Stimulated activated CD8-positive, alpha-beta memory T cell treated with anti-CD3 and anti-CD28 coated beads, Interleukin-15, amount 100 ng/mL, for 24 hours (primary cell): ENCODE measurements at regions not wholly inside any gene's neighbourhood (a gene's known extent, or its start where the extent isn't known, plus 50 kb on each side); places are given as distances from the start of the nearest gene placed in this dataset.
"Not testable (repeated sequence)": the region's sequence is repeated elsewhere in the genome, so short reads cannot be mapped to it uniquely, and the experiment has no call there.

ENCODE experiments used
- DNase-seq: peaks from one replicate; pipeline ENCODE4 v3.0.0-alpha.2; 2020; ENCODE audit warnings: low read depth

DNA sequence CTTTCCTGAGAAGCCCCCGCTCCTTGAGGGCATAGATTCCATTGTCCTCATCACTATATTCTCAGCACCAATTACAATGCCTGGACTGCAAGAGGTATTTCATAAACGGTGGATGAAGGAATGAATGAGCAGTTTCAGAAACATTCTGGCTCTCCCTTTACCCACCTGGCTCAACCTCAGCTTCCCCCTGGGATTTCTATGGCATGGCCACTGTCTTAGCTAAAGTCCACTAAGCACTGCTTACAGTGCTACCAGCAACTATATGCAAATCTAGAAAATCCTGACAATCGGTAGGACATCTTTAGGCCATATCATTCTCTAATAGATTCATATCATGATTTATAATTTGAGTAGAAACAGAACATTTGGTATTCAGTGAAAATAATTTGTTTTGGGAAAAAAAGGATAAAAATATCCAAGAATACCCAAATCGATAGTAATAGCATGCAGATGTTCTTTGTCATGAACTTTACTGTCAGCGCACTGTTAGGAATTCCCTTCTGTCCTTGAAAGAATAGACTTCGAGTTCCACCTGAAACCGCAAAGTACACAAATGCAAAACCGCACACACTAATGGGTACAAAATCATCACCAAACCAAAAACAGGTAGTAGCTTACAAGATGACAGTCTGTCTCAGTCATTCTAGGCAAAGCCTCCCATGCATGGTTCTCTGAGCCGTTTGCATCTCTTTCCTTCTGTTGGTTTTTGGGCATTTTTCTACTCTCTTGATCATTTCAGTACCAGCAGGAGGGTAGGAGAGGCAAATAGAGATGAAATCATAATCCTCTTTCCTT, 303.6 kb upstream of the ID2 start:
- no peak for DNase-seq

DNA sequence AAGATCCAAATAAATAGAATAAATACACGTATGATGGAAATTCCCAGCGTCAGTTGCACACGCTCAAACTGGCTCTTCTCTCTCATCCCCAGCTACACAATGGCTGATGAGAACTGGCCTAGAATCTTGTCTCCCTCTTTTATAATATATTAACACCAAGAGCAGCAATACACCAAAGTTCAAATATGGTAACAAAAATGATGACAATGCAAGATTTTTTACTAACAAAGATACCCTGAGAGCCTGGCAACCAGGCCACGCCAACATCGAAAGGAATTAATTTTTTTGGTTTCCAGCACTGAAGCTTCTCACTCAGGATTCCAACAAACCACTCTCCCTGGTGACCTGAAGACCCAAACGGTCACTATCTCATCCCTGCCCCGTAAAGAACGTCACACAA, 302.7 kb upstream of the ID2 start:
- no peak for DNase-seq

DNA sequence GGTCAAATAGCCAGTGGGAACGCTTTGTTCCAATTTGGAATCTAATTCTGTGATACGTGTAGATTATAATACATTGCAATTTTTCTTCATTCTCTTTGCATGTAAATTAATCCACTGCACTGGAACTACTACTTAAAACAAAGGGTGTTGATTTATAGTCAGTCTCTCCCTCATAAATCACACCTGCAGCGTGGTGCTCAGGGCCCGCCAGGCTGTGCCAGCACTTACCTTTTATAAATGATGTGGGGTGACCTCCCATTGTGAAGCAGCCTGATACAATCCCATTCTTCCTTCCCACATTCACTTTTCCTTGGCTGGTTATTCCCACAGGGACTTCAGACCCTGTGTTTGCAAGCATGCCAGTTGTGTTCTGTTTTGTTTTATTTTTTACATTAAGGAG, 302.3 kb upstream of the ID2 start:
- DNase-seq, result no peak

DNA sequence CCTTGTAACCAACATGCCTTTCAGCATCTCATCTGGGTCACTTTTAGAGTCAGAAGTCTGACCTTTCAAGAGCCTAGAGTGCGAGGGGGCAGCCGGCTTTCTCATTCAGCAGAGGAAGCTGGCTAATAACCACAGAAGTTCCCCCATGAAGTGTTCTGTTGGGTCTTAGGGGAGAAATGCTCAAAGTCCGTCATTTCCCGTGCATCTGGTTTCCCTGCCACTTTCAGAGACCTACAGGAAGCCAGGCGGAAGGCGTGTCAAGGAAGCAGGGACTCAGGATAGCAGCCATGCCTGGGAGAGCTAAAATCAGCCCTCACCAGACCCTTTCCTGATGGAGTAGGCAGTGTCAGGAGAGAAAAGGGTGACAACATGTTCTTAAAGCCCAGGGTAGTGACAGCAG, 301.8 kb upstream of the ID2 start:
- DNase-seq, result no peak

DNA sequence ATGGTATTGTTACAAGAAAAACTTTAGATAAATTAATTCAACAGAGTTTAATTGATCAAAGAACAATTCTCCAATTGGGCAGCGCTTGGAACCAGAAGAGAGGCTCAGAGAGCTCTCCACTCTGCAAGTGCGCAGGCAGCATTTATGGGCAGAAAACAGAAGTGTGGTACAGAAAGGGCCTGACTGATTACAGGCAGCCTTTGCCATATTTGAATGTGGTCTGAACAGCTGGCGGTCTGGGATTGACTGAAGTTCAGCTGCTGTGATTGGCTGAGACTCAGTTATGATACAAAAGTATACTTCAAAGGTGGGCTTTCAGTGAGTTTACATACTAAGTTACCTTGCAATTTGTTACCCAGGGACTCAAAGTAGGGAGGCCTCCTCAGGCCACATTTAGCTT, 301.3 kb upstream of the ID2 start:
- DNase-seq, result no peak

DNA sequence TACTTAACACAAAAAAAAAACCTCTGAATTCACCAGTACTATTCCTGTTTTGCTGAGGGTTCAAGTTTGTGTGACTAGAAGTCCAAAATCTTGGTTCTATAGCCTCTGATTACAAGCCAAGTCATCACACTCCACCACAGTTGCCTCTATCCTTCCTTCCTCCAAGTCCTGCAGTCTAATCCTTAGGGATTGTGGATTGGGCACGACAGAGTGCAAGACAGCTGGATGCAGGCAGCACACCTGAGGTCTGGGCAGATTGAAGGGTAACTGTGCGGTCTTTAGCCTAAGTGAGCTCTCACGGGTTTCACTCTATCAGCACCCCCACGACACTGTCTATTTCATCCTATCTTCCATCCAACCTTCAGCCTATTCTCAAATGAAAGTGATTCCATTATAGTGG, 299.4 kb upstream of the ID2 start:
- no peak for DNase-seq

DNA sequence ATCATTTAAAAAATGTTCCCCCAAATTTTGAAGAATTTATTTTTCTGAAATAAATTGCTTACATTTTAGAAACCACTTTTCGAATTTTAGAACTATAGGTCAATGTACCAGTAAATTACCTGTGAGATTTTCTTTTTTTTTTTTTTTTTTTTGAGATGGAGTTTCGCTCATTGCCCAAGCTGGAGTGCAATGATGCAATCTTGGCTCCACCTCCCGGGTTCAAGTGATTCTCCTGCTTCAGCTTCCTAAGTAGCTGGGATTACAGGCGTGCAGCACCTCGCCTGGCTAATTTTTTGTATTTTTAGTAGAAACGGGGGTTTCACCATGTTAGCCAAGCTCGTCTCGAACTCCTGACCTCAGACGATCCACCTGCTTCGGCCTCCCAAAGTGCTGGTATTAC, 295.1 kb upstream of the ID2 start:
- not testable (repeated sequence) for DNase-seq

DNA sequence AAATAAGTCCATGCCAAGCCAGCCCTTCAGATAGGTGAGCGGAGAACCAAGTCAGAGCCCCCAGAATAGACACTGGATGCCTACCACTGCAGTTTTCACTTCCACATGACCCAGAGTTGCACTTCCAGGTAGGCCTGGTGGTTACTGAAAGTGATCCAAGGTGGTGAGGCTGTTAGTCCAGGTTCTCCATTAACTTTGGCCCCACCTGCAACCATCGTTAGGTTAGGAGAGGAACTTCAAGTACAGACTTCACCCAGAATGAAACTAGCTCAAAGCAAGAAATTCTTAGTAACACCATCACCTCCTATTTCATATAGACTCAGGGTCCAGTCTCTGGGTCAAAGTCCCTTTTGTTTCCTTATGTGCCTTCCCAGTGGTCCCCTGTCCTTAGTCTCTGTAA, 293.1 kb upstream of the ID2 start:
- DNase-seq, result no peak

DNA sequence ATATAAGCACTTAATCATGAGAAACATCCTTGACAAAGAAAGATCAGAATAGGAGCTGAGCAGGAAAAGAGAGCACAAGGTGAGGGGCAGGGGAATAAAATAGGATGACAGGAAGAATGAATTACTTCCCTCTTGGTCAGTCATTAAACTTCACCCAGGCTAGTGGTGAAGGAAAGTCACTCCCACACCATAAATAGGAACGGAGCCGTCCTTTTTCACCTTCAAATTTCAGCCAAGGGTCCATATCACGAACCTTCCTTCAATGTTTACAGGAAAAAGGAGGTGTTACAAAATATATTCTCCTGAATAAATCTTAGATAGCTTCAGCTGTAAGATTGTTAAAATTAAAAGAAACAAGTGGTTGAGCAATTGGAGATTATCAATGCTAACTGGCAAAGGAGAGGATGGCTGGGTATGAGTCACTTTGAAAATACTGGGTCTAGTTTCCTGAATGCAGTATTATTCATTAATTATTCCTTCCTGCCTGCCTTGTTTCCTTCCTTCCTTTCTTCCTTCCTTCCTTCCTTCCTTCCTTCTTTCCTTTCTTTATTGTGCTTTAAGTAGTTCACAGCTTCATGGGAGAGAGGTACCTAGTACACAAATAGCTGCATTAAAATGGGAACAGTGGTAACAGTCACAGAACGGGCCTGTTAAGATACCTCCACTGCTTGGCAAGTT, 292.3 kb upstream of the ID2 start:
- DNase-seq, result no peak

DNA sequence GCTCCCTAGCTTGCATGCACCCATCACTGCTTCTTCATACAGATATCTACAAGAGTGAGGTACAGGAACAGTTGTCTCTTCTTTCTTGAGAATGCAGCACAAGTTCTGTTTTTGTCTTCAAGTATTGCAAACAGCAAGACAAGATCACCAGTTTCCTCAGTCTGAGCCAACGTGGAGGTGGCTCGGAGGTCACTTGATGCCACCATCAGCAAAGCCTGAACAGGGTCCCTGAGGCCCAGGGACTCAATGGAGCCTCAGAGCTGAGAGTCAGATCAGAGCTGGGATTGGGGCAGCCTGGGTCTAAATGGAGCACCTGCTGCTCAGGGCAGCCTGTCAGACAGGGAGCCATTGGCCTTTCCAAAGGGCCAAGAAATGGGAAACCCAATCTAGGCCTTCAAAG, 290.7 kb upstream of the ID2 start:
- DNase-seq, result no peak

DNA sequence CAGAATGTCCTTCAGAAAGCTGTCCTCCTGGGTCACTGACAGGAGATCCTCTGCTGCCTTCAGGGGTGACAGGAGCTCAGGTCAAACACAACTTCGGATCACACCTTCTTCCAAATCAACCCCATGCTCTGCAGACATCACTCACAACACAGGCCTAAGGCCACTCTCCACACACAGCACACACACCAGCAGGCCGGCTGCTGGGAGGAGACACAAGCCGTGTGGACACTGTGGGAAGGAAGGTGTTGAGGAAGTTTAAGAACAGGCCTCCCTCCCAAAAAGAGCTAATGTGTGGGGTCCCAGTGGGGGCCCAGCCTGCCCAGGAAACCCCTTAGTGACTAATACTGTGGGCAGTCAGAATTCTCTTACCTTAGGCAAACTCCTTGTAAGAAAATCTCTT, 290.3 kb upstream of the ID2 start:
- no peak for DNase-seq

DNA sequence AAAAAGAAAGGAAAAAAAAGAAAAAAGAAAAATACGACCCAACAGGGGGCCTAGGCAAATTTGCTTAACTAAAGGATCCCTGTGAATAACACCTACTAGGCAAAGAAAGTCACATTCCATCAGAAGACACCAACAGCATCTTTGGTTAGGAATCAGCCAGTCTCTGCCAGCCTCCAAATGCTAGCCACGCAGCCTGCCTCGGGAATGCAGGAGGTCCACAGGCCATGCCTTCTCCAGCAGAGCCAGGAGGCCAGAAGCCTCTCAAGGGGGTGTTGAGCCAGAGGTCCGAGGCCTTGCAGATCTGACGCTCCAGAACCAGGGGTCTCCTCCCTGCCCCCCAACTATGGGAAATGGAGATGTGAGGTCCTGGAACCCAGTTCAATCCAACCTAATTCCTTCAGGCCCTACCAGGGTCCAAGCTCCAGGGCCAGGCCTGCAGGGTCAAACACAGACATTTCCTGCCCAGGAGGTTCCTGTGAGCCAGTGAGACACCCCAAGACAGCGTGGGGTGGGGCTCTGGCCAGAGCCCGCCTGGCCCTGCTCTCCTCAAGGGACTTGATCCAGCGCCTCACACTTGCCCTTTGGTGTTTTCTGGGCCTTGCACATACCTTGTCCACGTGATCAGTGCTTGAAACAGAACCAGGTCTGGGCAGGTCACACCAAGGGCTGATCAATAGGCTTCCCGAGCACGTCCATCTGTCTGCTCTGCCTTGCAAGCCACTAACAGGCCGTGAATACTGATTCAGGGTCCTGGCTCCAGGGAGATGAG, 289.6 kb upstream of the ID2 start:
- no peak for DNase-seq

DNA sequence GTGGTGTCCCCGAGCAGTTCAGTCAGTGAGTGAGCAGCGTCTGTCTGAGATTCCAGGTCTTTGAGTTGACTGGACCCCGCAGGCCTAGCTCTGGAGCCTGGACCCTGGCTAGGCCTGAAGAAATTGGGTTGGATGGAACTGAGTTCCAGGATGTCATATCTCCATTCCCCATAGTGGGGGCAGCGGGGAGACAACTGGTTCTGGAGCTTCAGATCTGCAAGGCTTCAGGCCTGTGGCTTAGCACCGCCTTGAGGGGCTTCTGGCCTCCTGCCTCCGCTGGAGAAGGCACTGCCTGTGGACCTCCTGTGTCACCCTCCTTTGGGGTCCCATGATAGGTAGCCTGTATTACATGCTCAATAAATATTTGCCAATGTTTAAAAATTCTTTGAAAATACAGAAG, 288.4 kb upstream of the ID2 start:
- DNase-seq, result no peak

DNA sequence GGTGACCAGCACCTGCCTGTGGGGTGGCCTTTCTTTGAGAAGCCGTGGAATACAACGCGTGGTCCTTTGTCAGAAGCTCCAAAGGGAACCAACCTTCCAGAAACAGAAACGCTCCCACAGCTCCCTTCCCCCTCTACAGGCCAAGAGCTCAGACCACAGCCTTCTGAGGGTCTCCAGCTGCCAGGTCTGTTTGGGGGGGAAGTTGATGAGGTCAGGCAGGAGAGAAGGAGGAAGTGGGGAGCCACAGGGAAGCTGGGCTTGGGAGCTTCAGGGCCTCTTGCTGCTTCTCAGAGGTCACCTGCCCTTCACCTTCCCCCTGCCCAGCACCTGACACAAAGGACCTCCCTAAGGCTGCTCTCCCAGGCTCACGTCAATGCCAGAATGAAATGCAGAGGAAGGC, 287.7 kb upstream of the ID2 start:
- DNase-seq, result no peak

DNA sequence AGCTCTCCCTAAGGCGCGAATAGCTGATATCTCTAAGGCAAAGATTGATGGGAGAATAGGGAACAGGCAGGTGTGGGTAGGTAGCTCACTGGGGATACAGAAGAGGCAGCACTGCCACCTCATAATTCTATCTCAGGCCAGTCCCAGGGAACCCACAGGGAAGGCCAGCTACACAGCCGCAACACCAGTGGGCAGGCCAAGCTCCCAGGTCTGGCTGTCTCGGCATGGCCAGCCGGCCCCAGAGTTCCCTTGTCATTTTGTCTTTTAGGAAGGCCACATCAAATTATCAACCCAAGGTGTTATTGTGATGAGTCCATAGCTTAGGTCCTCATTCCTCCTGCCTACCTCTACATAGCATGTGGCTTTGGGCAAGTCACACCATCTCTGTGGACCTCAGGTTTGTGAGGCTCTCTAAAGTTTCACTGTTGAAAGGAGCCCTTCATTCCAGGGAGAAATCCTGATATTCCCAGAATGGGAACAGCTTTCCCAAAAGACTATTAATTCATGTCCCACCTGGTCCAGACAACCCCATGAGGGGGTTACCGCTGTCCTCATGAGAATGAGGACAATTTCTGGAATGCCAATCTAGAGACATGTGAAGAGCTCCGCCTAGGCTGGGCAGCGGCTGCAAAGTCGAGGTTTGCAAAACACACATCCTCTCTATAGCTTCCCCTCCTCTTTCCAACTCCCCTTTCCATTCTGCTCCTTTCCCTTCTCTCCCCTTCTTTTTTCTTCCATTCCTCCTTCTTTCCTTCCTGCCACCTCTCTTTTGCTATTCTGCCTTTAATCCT, 287.1 kb upstream of the ID2 start:
- no peak for DNase-seq

DNA sequence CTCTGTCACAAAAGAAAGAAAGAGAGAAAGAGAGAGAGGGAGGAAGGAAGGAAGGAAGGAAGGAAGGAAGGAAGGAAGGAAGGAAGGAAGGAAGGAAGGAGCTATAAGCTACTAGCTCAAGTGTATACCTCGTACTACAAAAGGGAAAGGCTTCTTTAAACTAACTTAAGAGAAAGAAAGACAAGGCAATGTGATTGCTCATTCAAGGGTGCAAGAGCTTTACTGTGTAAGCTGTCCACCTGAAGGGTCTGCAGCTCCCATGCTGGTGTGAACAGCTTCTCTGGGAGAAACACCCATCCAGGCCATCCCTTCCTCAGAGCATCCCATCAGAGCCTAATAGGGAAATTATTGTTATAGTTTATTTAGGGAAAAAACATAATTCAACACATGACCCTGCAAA, 286.1 kb upstream of the ID2 start:
- no peak for DNase-seq

DNA sequence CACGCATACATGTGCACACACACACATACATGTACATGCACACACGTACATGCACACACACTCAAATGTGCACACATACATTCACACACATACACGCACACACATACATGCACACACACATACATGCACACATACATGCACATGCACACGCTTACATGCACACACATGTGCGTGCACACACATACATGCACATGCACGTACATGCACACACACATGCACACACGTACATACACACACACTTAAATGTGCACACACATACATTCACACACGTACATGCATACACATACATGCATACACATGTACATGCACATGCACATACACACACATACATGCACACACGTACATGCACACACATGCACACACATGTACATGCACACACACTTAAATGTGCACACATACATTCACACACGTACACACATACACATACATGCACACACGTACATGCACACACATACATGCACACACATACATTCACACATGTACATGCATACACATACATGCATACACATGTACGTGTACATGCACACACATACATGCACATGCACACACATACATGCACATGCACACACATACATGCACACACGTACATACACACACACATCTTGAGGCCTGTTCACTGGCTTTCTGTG, 283.7 kb upstream of the ID2 start:
- DNase-seq, result no peak

DNA sequence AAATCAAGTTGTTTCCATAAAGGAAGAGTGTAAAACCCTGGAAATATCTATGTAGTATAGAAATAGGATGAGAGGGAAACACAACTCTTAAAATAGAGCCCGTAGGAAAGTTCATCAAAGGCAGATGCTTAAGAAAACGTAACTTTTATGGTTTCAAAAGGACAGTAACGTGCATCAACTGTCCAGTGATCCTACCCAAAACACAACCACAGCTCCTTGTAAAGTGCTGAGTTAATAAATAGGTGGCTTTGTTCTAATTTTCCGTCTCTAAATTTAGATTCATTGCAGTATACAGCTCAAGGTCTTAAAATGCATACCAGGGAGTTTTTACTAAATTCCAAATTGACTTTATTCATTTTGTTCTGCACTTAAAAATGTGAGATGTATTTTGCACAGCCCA, 282.1 kb upstream of the ID2 start:
- DNase-seq, result no peak

DNA sequence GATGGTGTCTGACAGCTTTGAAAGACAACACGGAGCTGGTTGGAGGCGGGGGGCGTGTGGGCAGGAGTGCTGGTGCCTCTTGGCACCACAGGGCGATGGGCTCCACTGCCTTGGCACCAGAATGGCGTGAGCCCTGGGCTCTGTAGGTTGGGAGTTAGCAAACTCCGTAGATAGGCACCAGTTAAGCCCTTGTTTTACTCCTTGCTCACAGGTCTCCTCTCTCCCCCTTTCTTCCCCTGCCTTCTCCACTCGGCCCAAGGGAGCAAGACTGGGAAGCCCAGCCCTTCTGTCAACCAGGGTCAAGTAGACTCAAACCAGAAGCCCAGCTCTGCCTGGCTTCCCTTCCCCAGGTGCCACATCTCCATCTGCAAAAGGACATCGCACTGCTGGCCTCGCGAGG, 281.7 kb upstream of the ID2 start:
- no peak for DNase-seq

DNA sequence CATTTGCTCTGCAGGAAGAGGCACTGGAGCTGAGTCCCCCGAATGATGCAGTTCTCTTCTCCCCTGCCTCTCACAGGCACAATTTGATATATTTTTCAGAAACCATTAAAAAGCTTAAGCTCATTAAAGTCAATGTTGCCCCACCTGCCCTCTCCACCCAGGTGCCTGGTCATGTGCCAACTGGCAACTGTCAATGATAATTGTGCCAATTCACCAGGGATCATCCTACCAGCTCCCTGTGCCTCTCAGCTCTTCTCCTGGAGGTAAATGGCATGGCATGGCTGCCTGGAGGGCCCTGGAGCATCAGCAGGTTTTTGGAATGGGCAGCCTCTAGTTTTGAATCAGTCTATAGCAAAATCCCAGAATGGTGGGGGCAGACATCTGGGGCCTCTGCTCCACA, 279.6 kb upstream of the ID2 start:
- no peak for DNase-seq

DNA sequence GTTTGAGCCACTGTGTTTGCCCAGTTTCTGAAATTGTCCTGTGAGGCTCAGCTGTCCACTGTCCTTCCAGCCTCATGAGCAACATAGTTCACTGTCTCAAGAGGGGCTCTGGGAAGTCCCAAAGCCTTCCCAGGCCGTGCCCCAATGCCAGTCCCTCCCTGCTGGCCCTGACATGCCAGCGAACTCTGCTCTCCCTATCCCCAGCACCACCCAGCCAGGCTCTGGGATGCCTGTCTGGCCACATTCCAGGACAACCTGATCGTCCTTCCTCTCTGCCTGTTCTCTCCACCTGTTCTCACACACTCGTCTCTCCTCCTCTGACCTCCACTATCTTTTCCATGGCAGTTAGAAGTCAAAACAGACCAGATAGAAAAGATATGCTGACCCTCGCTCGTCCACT, 278.0 kb upstream of the ID2 start:
- no peak for DNase-seq

DNA sequence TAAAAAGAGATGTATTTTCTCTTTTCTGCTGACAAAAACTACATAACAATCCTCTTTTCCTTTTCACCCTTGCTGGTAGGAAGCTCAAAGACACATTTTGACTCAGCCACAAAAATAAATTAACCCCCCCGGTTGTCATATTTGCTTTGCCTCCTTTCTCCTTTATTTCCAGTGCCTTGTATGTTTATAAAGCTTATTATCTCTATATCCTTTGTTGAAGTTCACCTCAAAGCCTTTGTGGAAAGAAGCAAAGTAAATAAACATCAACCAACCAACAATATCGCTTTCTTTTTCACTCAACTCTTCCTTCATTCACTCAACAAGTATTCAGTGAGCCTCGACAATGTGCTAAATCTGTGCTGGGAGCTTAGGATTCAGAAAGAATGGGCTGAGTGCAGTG, 276.5 kb upstream of the ID2 start:
- no peak for DNase-seq
